ENCODE measurements at regions not wholly inside any gene's neighbourhood (a gene's known extent, or its start where the extent isn't known, plus 50 kb on each side); places are given as distances from the start of the nearest gene placed in this dataset.

GRCh38 chr10:70960316-70960715 is 72.0 kb upstream of the PCBD1 start:
- no peaks in the 10 kb centered on the region for H3K9me3 ChIP-seq (ENCODE audit: control insufficient read depth, insufficient read depth, low read depth, low read length)
- ChIA-PET CTCF (no interaction called here), POLR2A (no interaction called here)
- no peak overlapping the region for H3K27ac ChIP-seq (ENCODE audit: extremely low read depth, low read depth, low read length)
- H3K4me3 ChIP-seq (ENCODE audit: low read depth, low read length) = no peak overlapping the region
- TF ChIP-seq ZNF664 (tag by site-specific recombination; IDR thresholded peaks at IDR 0.05) = no peak
- no peak for TF ChIP-seq ZBTB7A (tag by site-specific recombination; IDR thresholded peaks at IDR 0.05; ENCODE audit: low read depth)
- TF ChIP-seq ZNF791 (tag by site-specific recombination; IDR thresholded peaks at IDR 0.05) = no peak
- no peaks in the 10 kb centered on the region for H3K4me1 ChIP-seq (ENCODE audit: control insufficient read depth, insufficient read depth, low read length)
- H3K36me3 ChIP-seq (ENCODE audit: control insufficient read depth in 2 of 2, insufficient read depth in 1 of 2, low read length in 2 of 2) = no peaks in the 10 kb centered on the region

GRCh38 chr10:70960783-70961570 is 72.6 kb upstream of the PCBD1 start:
- H3K9me3 ChIP-seq (ENCODE audit: control insufficient read depth, insufficient read depth, low read depth, low read length) = no peaks in the 10 kb centered on the region
- H3K4me1 ChIP-seq (ENCODE audit: control insufficient read depth, insufficient read depth, low read length) = no peaks in the 10 kb centered on the region
- H3K36me3 ChIP-seq (ENCODE audit: control insufficient read depth in 2 of 2, insufficient read depth in 1 of 2, low read length in 2 of 2) = no peaks in the 10 kb centered on the region
- H3K27ac ChIP-seq (ENCODE audit: extremely low read depth, low read depth, low read length) = no peak overlapping the region
- ChIA-PET CTCF (interaction anchor here (0.6 kb wide), 1 partner anchor 596 kb away, joined by 6 read pairs; no protein-coding TSS in a partner anchor), POLR2A (no interaction called here)
- no peak overlapping the region for H3K4me3 ChIP-seq (ENCODE audit: low read depth, low read length)
- TF ChIP-seq ZNF791 (tag by site-specific recombination; IDR thresholded peaks at IDR 0.05) (peak; percentile 34; the same call in 1 of the 2 replicates), ZNF623 (tag by site-specific recombination; IDR thresholded peaks at IDR 0.05) (no peak), MZF1 (tag by site-specific recombination; IDR thresholded peaks at IDR 0.05; ENCODE audit: borderline replicate concordance) (no peak), TCF7L2 (IDR thresholded peaks at IDR 0.05; ENCODE audit: borderline replicate concordance, low read depth, low read length) (no peak), ZNF624 (tag by site-specific recombination; IDR thresholded peaks at IDR 0.05) (no peak), ZNF266 (tag by site-specific recombination; IDR thresholded peaks at IDR 0.05; ENCODE audit: low read depth) (no peak), ZNF544 (tag by site-specific recombination; IDR thresholded peaks at IDR 0.05) (no peak), INSM2 (tag by site-specific recombination; IDR thresholded peaks at IDR 0.05) (no peak), ZBTB49 (tag by site-specific recombination; IDR thresholded peaks at IDR 0.05; ENCODE audit: low read depth) (no peak), ZNF155 (tag by site-specific recombination; IDR thresholded peaks at IDR 0.05) (no peak), REST (tag by site-specific recombination; IDR thresholded peaks at IDR 0.05) (no peak), ZNF518A (tag by site-specific recombination; conservative IDR thresholded peaks at IDR 0.05; ENCODE audit: low read depth) (no peak), ZSCAN16 (tag by site-specific recombination; IDR thresholded peaks at IDR 0.05) (no peak), PRDM1 (tag by site-specific recombination; IDR thresholded peaks at IDR 0.05) (peak; percentile 99), ZNF23 (tag by site-specific recombination; IDR thresholded peaks at IDR 0.05; ENCODE audit: borderline replicate concordance) (no peak), EGR2 (tag by site-specific recombination; IDR thresholded peaks at IDR 0.05; ENCODE audit: low read depth) (peak; percentile 53; the same call in 1 of the 2 replicates), ZNF571 (tag by site-specific recombination; IDR thresholded peaks at IDR 0.05) (peak; percentile 78; the same call in 1 of the 2 replicates), HOXA7 (CRISPR knock-in tag; IDR thresholded peaks at IDR 0.05; ENCODE audit: borderline replicate concordance) (no peak), ZNF2 (tag by site-specific recombination; IDR thresholded peaks at IDR 0.05) (no peak), ZNF426 (tag by site-specific recombination; IDR thresholded peaks at IDR 0.05) (no peak)

Data from HEK293 (cell line).